ENCODE measurements at regions not wholly inside any gene's neighbourhood (a gene's known extent, or its start where the extent isn't known, plus 50 kb on each side); places are given as distances from the start of the nearest gene placed in this dataset.

- DNase-seq (ENCODE audit: low read depth, low spot score), result no peak
- H3K4me3 ChIP-seq (ENCODE audit: low read length), result no peak overlapping the region
These were observed 85.7 kb upstream of the TBX3 start for GRCh38 chr12:114769634-114770033.

GRCh38 chr12:114767906-114768722 is 84.1 kb upstream of the TBX3 start:
- no peak overlapping the region for H3K4me3 ChIP-seq (ENCODE audit: low read length)
- no peak for DNase-seq (ENCODE audit: low read depth, low spot score)

- DNase-seq (ENCODE audit: low read depth, low spot score), result no peak
- no peak overlapping the region for H3K4me3 ChIP-seq (ENCODE audit: low read length)
These were observed 83.2 kb upstream of the TBX3 start for GRCh38 chr12:114767084-114767760.

- DNase-seq (ENCODE audit: low read depth, low spot score), result no peak
- H3K4me3 ChIP-seq (ENCODE audit: low read length), result no peak overlapping the region
These were observed 82.2 kb upstream of the TBX3 start for GRCh38 chr12:114765960-114766691.

DNA sequence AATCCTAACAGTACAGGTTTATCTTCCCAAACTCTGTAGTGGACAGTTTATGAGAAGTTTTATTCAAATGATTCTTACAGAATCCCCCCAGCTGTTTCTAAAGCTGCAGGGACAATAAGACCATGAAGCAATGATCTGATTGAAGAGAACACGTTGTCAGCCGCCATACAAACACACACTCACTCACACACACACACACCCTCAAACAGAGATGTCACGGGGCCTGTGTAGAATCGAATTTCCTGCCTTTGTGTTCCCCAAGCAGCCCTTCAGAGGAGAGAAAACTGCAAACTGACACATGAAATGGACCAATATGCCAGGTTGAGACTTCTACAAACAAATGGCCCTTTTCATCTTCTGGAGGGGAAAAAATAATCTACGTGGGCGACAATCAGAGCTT is 80.5 kb upstream of the TBX3 start:
- DNase-seq (ENCODE audit: low read depth, low spot score), result no peak
- no peak overlapping the region for H3K4me3 ChIP-seq (ENCODE audit: low read length)

GRCh38 chr12:114762490-114763110 is 78.6 kb upstream of the TBX3 start:
- no peak overlapping the region for H3K4me3 ChIP-seq (ENCODE audit: low read length)

GRCh38 chr12:114760151-114760877 is 76.3 kb upstream of the TBX3 start:
- DNase-seq (ENCODE audit: low read depth, low spot score), result no peak

More at GRCh38 chr12:114762490-114763110, 78.6 kb upstream of the TBX3 start:
- DNase-seq (ENCODE audit: low read depth, low spot score), result no peak

DNA sequence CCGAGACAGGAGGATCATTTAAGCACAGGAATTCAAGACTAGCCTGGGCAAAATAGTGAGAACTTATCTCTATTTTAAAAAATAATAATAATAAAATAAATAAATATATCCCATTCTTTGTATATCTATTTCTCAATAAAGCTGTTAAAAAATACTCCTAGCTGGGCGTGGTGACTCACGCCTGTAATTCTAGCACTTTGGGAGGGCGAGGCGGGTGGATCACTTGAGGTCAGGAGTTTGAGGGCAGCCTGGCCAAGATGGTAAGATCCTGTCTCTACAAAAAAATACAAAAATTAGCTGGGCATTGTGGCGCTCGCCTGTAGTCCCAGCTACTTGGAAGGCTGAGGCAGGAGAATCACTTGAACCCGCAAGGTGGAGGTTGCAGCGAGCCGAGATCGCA is 75.7 kb upstream of the TBX3 start:
- DNase-seq (ENCODE audit: low read depth, low spot score), result no peak
- no peak overlapping the region for H3K4me3 ChIP-seq (ENCODE audit: low read length)

More at GRCh38 chr12:114760151-114760877, 76.3 kb upstream of the TBX3 start:
- H3K4me3 ChIP-seq (ENCODE audit: low read length), result no peak overlapping the region

DNA sequence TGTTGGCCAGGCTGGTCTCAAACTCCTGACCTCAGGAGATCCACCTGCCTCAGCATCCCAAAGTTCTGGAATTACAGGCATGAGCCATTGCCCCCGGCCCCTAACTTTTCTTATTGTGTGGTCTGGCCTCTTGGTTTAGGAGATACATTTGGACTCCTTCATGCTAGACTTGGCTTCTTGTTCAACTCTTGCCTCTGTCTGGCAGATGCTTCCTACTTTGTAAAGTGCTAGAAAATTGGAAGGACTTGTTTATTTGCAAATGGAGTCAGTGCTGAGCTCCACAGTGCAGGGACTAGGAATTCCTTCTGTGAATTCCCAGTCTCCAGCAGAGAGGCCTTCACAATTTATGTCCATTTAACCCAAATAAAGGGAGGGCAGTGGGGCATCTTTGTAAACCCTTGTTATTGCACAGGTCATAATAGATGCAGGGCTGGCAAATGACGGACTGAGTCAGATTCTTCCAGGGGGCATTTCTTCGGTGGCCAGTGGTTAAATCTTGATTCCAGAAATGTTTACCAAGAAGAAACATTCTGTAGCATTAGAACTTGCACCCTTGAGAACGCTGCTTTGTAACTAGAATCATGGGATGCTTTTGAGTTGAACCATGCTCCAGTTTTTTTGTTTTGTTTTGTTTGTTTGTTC is 73.8 kb upstream of the TBX3 start:
- no peak for DNase-seq (ENCODE audit: low read depth, low spot score)

GRCh38 chr12:114752217-114752616 is 68.2 kb upstream of the TBX3 start:
- no peak for DNase-seq (ENCODE audit: low read depth, low spot score)
- H3K4me3 ChIP-seq (ENCODE audit: low read length), result no peak overlapping the region

More for the DNA sequence above, 73.8 kb upstream of the TBX3 start:
- no peak overlapping the region for H3K4me3 ChIP-seq (ENCODE audit: low read length)

GRCh38 chr12:114751712-114752111 is 67.7 kb upstream of the TBX3 start:
- H3K4me3 ChIP-seq (ENCODE audit: low read length), result no peak overlapping the region
- DNase-seq (ENCODE audit: low read depth, low spot score), result no peak

- no peak overlapping the region for H3K4me3 ChIP-seq (ENCODE audit: low read length)
- no peak for DNase-seq (ENCODE audit: low read depth, low spot score)
These were observed 66.9 kb upstream of the TBX3 start for GRCh38 chr12:114750917-114751316.

DNA sequence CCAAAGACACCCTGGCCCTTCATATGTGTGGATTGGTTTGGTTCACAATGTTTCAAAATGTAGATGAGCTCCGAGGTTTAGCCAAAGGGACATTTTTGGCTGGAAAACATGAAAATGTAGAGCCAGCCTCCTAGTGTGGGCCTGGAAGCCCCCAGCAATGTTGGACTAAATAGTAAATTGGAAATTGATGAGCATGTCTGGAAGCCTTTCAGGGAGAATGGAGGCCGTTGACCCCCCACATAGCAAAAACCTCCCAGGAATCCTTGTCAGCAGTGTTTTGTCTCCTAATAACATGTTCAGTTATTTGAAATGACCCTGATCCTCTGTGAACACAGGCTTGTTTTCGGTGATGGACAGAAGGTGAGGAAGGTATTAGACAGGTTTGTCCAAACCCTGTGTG is 65.1 kb upstream of the TBX3 start:
- DNase-seq (ENCODE audit: low read depth, low spot score), result no peak
- no peak overlapping the region for H3K4me3 ChIP-seq (ENCODE audit: low read length)

- no peak overlapping the region for H3K4me3 ChIP-seq (ENCODE audit: low read length)
- no peak for DNase-seq (ENCODE audit: low read depth, low spot score)
These were observed 63.3 kb upstream of the TBX3 start for GRCh38 chr12:114747012-114747858.

DNA sequence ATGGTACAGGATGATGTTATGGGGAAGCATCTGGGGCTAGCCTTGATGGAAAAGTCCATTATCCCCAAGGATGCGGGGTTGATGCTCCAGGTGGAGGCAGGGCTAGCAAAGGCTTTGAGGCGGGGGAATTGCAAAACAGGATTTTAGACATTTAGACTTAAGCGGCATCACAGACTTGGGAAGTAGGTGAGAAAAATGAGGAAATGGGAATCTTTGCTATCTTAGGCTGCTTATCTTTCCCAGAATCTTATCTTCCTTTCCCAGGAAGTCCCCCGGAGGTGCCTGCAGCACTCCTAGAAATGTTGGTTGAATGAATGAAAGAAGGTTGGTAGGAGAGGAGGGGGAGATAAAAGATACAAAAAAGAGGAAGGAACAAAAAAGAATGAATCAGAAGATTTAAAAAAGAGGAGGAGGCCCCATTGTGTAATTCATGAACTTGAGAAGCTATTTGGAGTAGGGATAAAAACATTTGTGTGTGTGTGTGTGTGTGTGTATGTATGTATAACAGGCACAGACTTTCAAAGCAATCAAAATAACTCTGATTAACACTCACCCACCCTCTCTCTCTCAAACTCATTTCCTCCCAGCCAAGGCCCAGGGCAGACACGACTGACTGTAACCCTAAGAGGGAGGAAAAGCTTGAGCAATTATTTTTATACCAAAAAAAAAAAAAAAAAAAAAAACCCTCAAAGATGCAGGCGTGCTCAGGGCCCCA is 62.5 kb upstream of the TBX3 start:
- no peak overlapping the region for H3K4me3 ChIP-seq (ENCODE audit: low read length)
- no peak for DNase-seq (ENCODE audit: low read depth, low spot score)

DNA sequence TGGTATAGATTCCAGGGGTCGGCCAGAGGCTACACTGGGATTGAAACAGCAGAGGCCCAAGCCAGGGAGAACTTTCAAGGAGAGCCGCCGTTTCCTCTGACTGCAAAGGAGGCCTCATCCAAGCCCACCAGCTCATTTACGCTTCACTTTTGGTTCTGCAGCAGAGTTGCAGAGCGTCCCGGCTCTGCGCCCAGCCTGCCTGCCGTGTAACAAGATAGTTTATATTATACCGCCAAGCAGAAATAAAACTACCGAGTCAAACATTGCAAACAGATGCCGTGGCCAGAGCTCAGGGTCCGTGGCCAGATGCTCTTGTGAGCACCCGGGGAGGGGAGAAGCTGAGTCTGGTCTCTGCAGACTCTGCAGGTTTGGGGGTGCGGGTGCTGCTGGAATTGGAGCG is 60.7 kb upstream of the TBX3 start:
- DNase-seq (ENCODE audit: low read depth, low spot score), result no peak
- H3K4me3 ChIP-seq (ENCODE audit: low read length), result no peak overlapping the region

GRCh38 chr12:114744285-114744684 is 60.3 kb upstream of the TBX3 start:
- DNase-seq (ENCODE audit: low read depth, low spot score), result no peak
- no peak overlapping the region for H3K4me3 ChIP-seq (ENCODE audit: low read length)

Measured in Jurkat, Clone E6-1 (cell line).